Fibroblast of pulmonary artery (primary cell): ENCODE measurements at regions not wholly inside any gene's neighbourhood (a gene's known extent, or its start where the extent isn't known, plus 50 kb on each side); places are given as distances from the start of the nearest gene placed in this dataset.

Experiments used
- DNase-seq: peaks from one replicate; pipeline ENCODE4 v3.0.0-alpha.2; 2010; ENCODE audit warnings: low read depth
- H3K4me3 ChIP-seq: replicated peaks from 2 replicates; pipeline ENCODE4 v1.5.1; 2011; ENCODE audit warnings: low read depth, mild to moderate bottlenecking, control low read depth, low read length, moderate library complexity
- TF ChIP-seq, protein P1 (sequence below): IDR thresholded peaks from 2 replicates; pipeline ENCODE4 v1.5.1; 2011; ENCODE audit warnings: mild to moderate bottlenecking, control low read depth, low read length, inconsistent platforms; ENCODE audit errors: missing control alignments

DNA sequence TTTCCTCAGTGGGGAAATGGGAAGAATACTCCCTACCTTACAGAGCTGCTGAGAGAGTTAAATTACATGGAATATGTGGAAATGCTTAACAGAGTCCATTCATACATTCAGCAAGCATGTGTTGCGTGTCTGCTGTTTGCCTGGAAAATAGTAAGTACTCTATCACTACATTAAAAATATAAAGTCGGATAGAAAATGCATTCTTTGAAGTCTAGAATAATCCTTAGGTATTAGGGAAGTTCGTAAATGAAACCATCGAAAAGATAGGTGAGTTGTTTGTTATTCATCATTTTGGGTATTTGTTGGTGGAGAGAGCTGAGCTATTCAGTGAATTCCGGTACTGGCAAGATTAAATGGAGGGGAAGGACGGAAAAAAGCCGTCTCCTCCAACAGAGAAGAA is 200.1 kb downstream of the OPA1 start:
- no peak for DNase-seq
- no peak overlapping the region for H3K4me3 ChIP-seq
- TF ChIP-seq, protein P1, sequence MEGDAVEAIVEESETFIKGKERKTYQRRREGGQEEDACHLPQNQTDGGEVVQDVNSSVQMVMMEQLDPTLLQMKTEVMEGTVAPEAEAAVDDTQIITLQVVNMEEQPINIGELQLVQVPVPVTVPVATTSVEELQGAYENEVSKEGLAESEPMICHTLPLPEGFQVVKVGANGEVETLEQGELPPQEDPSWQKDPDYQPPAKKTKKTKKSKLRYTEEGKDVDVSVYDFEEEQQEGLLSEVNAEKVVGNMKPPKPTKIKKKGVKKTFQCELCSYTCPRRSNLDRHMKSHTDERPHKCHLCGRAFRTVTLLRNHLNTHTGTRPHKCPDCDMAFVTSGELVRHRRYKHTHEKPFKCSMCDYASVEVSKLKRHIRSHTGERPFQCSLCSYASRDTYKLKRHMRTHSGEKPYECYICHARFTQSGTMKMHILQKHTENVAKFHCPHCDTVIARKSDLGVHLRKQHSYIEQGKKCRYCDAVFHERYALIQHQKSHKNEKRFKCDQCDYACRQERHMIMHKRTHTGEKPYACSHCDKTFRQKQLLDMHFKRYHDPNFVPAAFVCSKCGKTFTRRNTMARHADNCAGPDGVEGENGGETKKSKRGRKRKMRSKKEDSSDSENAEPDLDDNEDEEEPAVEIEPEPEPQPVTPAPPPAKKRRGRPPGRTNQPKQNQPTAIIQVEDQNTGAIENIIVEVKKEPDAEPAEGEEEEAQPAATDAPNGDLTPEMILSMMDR = no peak

DNA sequence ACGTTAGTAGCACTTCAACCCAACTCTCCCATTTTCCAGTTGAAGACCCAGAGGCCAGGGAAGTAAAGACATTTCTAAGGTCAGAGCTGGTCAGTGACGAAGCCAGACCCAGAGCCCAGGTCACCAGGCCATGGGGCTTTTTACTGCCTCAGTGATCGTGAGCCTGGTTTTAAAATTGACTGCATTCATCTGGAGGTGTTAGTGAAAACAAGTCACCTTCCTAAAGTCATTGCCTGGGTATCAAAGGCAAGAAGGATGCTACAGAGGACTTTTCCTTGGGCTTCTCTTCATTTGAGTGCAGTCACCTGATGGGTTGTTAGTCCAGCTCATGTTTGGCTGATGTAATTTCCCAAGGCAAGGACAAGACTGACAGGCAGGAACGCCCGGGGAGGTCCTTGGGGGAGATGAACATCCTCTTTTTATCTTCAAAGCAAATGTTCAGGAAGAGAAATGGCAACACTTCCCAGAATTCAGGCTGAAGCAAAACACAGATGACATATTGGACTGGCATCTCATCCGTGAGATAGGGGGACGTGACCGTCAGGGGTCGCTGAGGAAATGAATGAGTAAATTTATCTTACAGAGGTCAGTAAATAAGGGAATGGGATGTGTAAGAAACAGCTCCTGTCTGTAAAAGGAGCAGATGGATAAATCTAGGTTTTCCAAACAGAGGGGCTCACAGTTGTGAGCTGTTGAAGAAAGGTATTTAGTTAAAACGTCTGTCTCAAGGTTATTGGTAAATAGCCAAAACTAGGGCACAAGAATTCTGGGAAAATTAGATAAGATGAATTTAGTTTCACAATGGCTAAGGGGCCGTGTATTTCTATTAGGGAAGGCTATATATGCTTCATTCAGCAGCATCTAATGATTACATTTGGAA is 201.2 kb downstream of the OPA1 start:
- H3K4me3 ChIP-seq = no peak overlapping the region
- peak; percentile 79 for DNase-seq
- TF ChIP-seq, protein P1 = peak; percentile 3

GRCh38 chr3:193795062-193795690 is 202.2 kb downstream of the OPA1 start:
- H3K4me3 ChIP-seq = no peak overlapping the region
- peak; percentile 2 for DNase-seq

DNA sequence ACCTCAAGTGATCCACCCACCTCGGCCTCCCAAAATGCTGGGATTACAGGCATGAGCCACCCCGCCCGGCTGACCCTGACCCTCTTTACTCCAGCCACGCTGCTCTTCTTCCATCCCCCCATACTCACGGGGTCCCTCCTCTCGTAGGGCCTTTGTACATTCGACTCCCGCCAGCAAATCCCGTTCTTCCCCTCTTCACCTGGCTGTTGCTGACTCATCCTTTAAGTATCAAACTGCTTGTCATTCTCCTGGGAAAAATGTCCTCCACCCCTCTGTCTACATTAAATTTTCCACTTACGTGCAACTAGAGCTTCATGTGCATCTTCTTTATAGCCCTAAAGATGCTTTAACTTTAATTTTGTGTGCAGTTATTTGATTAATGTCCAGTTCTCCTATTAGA is 203.1 kb downstream of the OPA1 start:
- TF ChIP-seq, protein P1 = no peak
- no peak overlapping the region for H3K4me3 ChIP-seq
- DNase-seq = no peak

More at GRCh38 chr3:193795062-193795690, 202.2 kb downstream of the OPA1 start:
- TF ChIP-seq, protein P1 = no peak

- TF ChIP-seq, protein P1 = no peak
- no peak for DNase-seq
- no peak overlapping the region for H3K4me3 ChIP-seq
Measured at GRCh38 chr3:193797566-193797965, 204.6 kb downstream of the OPA1 start.

- TF ChIP-seq, protein P1 = no peak
- peak; percentile 38 for DNase-seq
- no peak overlapping the region for H3K4me3 ChIP-seq
Measured at GRCh38 chr3:193798051-193798450, 205.0 kb downstream of the OPA1 start.
